H4 (cell line): ENCODE measurements at regions not wholly inside any gene's neighbourhood (a gene's known extent, or its start where the extent isn't known, plus 50 kb on each side); places are given as distances from the start of the nearest gene placed in this dataset.
"Not testable (repeated sequence)": the region's sequence is repeated elsewhere in the genome, so short reads cannot be mapped to it uniquely, and the experiment has no call there.

Experiments
- DNase-seq: peaks from one replicate; pipeline ENCODE4 v3.0.0-alpha.2; 2015; ENCODE audit warnings: low spot score

- no peak for DNase-seq
These were observed 247.1 kb upstream of the ELAVL2 start for GRCh38 chr9:24073007-24073592.

GRCh38 chr9:24071716-24072115 lies 245.7 kb upstream of the ELAVL2 start:
- DNase-seq, result no peak

DNA sequence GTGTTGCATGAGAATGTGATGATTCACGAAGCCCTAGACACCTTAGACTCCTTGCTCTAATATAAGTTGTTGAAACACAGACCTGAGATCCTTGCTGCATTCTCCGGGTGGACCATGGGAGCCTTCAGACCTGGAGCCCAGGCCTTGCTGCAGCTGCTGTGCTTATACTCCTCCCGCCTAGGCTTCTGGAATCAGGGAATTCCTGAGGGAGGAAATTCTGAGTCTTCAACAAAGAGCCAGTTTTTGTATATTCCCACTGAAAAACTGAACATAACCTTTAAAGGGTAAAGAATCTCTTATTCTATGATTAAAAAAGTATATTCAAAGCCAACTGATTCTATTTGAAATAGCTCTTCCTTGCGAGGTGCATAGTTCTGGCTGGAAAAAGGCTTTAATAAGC lies 245.1 kb upstream of the ELAVL2 start:
- DNase-seq, result no peak

DNA sequence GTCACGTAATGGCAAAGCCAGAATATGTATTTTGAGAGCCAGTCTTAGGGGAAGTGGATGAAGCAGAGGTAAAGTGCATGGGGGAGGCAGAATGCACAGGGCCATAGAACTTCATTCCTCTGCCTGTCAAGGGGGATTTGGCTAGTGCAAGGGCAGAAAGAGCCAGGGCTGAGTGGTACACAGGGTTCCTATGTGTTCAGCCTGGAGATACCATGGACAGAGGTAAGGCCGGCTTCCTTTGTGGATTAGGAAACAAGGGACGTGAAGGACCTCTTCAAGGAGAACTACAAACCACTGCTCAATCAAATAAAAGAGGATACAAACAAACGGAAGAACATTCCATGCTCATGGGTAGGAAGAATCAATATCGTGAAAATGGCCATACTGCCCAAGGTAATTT lies 241.1 kb upstream of the ELAVL2 start:
- not testable (repeated sequence) for DNase-seq

DNA sequence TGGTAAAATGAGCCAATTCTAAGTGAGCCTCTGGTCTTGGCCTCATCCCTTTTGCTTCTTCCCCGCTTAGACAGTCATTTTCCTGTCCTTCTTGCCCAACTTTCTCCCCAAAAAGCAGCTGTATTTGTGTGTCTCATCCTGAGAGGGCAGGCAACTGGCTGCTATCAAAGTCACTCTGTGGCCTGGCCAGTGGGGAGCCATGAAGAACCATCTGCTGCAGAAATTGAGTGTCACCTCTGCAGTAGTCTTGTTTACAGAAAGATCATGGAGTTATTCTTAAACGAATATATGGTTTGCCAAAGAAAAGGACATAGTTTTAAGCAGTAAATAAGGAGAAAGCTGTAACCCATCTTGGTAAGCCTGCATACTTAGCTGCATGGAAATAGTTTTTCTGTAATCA lies 233.6 kb upstream of the ELAVL2 start:
- no peak for DNase-seq

DNA sequence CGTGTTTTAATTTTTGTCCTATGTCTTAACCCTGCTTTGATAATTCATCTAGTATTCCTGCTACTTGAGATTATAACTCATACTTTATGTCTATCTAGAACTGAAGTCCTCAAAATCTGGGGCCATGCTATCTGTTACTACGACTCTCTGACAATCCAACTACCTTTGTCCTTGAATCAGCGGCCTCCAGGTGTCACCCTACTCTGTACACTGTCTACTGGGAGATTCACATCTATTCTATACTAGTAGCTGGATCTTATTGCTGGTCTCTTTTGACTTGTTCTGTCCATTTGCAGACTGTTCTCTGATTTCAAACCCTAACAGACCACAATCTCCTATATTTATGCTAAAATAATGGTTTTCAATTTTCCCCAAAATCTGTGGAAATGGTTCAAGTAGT lies 225.5 kb upstream of the ELAVL2 start:
- DNase-seq, result no peak

GRCh38 chr9:24050239-24050638 lies 224.2 kb upstream of the ELAVL2 start:
- not testable (repeated sequence) for DNase-seq

DNA sequence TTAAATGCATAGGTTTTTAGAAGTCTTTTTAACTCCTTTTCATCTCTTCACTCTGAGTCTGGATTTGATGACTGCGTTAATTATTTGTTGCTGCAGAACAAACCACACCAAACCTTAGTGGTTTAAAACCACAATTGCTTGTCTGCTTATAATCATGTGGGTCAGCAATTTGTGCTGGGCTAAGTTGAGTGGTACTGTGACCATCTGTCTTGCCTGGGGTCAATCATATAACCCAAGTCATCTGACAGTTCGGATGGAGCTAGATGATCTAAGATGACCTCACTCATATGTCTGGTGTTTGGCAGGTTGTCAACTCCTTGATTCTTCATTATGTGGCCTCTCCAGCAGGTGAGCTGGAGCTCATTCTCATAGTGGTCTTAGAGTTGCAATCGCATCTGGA lies 219.1 kb upstream of the ELAVL2 start:
- DNase-seq, result no peak

DNA sequence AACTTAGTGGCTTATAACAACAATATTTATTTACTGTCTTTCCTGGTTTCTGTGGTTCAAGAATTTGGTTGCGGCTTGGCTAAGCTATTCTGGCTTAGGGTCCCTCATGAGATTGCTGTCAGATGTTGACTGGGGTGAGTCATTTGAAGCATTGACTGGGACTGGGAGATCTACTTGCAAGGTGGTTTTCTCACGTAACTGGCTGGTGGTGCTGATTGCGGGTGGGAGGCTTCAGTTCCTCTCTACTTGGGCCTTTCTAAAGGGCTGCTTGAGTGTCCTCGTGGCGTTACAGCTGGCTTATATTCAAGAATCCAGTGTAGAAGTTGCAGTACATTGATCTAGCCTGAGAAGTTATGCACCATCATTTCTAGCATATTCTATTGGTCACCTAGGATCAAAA lies 218.5 kb upstream of the ELAVL2 start:
- DNase-seq, result no peak

DNA sequence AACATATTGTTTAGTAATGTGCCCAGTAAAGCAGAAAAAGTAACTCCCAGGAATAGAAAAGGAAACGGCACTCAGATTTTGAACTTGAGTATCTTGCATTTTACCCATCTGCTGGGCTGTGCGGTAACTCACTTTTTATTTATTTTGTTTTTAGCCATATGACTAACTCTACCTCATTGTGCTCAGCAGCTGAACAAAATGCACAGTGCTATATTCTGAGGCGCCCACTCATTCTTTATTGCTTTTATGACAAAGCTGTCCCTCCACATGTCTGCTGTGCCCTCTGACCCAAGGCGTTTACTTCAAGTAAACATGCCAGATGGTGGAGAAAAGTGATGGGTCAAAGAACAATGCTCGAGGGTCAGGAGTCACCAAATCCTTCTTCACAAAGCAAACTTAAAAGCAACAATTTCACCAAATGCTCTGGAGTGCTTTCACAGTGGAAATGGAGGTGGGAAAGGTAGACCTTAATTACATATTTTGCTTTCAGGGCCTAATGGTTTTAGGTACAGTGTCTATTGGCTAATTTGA lies 215.2 kb upstream of the ELAVL2 start:
- DNase-seq, result no peak

GRCh38 chr9:24036459-24036858 lies 210.4 kb upstream of the ELAVL2 start:
- DNase-seq, result no peak

DNA sequence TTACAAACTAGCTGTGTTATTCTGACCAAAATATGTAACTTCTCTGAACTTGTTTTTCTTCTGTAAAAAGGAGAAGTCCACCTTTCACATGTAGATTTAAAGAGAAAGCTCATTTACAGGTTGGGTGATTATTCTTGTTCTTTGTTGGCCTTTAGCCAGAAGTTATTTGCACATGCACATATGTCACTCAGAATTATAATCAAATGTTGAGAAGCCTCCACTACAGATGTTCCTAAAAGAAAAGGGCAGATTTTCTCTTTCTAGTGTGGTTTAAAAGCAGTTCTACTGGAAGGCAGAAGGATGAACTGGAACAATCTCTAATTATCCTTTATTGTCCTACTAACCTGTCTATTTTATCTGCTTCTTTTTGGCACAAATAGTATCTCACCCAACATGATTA lies 209.8 kb upstream of the ELAVL2 start:
- no peak for DNase-seq

DNA sequence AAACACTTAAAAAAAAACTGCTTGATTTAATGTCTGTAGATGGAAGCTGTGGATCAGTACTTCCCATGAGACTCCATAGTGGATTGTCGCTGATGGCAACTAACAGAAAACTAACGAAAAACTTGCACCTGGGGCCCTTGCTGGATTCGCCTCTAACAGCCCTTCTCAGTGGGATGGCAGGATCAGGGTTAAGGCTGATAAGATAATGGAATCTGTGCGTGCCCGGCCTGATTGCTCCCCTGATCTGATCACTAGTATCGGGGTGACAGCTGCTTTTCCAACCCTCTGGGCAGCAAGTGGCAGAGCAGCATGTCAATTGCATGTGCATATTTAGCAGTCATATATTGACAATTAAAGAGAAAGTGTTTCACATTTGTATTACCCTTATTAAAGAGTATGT lies 185.8 kb upstream of the ELAVL2 start:
- DNase-seq, result no peak

DNA sequence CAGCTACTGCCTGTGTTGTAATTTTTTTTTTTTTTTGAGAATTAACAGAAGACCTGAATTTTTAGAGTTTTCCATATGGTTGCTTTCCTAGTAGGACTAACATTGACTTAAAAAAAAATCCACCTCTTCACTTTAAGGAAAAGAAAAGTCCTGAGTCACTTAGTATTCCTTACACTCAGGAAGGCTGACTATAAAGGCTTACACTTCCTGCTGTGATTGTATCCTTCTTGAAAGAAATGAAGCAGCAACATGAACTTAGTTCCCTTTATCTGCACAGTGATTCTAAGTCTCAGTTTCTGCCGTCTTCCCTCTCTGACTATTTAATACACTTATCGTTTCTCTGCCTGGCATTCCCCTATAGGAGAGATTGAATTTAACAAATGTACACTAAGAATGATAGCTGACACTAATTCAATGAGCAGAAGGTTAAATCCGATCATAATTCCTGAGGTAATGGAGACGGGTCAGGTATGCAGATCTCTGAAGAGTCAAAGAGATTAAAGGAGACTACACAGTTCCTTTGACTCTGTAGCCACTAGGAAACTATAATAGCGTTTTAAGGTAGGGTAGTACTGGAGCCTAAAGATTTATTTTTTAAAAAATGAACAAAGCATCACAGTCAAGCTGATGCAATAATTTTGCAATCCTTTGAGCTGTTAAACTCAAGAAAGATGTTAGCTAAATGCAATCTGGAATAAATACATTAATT lies 185.1 kb upstream of the ELAVL2 start:
- no peak for DNase-seq

DNA sequence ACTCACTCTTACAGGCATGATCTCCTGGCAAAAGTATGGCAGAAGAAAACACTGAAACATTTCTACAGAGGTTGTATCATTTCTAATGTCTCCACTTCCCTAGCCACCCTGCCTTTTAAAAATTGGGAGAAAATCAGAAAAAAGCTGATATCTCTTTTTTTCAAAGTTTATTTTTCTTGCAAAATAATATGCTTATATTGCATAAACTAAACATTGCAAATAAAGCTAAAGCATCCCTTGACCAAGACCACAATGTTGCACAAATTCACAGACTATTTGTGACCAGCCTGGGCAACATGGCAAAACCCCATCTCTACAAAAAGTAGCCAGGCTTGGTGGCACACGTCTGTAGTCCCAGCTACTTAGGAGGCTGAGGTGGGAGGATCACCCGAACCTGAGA lies 183.3 kb upstream of the ELAVL2 start:
- no peak for DNase-seq

- no peak for DNase-seq
These were observed 181.1 kb upstream of the ELAVL2 start for GRCh38 chr9:24007185-24007584.

DNA sequence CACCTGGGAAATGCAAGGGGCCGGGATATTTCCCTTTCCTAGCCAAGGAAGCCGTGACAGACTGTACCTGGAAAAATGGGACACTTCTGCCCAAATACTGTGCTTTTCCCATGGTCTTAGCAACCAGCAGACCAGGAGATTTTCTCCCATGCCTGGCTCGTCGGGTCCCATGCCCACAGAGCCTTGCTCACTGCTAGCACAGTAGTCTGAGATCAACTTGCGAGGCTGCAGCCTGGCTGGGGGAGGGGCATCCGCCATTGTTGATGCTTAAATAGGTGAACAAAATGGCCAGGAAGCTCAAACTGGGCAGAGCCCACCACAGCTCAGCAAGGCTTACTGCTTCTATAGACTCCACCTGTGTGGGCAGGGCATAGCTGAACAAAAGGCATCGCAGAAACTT lies 165.8 kb upstream of the ELAVL2 start:
- not testable (repeated sequence) for DNase-seq

DNA sequence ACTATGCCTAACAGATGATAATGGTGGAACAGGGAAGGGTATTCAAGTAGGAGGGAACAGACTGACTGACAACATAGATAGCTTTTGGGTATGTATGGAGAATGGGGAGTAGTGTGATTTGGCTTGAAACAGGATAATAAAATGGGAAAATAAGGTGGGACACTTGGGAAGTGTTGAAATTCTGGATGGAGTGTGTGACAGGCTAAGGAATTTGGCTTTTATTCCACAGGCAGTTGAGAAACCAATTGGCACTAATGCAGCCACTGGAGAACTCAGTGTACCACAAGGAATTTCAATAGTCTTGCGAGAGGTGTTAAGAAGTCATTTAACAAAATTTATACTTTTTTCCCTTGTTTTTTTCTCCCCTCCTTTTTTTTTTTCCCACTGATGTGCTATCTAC lies 153.5 kb upstream of the ELAVL2 start:
- DNase-seq, result no peak

DNA sequence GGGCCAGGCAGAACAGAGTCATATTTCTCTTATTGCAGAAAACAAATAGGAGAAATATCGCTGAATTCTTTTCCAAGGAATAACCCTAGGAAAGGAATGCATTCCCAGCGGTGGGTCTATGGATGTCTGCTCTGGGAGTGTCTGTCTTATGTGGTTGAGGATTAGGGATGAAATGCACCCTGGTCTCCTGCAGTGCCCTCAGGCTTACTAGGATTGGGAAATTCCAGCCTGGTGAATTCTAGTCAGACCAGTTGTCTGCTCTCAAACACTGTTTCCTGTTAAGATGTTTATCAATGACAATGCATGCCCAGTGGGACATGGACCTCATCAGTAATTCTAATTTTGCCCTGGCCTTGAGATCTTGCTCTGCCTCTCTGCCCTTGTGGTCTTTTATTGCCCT lies 136.1 kb upstream of the ELAVL2 start:
- DNase-seq, result no peak

GRCh38 chr9:23945897-23946296 lies 119.9 kb upstream of the ELAVL2 start:
- no peak for DNase-seq

DNA sequence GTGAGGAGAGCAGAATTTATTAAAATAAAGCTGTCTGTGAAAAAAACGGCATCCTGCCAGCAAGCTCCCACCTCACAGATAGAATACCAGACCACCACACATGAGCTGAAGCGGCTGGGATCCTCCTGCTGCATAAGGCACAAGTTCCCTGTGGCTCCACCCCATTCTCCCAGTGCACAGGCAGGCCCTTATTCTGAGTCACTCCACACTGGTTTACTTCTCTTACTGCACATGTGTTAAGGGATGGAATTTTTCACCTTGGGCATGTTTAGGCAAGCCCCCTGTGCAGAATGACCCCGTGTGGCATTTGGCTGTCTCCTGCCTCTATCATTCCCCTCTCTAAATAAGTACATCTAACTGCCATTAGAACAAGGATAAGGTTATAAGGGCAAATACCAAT lies 115.0 kb upstream of the ELAVL2 start:
- no peak for DNase-seq

- no peak for DNase-seq
These were observed 112.9 kb upstream of the ELAVL2 start for GRCh38 chr9:23938908-23939307.

DNA sequence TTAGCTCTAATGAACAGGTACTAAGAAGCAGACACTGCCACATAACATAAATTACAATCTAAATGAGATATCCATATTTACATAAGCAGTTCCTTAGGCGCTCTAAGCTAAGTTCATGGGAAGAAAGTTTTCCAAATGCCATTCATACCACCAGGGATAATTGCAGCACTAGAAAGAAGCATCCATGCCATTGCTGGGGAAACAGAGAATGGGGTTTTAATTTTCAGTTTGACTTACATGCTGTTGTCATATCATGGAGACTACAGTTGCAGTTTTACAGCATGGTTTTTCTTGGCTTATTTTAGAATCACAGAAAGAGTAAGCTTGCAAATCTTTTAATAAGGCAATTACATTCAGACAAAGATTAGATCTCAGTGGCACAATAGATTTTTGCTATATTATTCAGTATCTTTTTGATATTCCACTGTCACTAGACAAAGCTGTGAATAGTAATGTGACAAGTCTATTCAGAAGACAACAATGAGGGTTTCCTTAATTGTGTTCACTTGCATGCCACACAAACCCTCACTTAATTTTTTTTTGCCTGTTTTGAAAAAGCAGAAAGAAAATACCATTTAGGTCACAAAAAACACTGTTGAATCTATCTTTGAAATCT lies 108.4 kb upstream of the ELAVL2 start:
- DNase-seq, result no peak
